GM06990 (cell line): ENCODE measurements at regions not wholly inside any gene's neighbourhood (a gene's known extent, or its start where the extent isn't known, plus 50 kb on each side); places are given as distances from the start of the nearest gene placed in this dataset.

Source experiments
- DNase-seq: peaks from one replicate; pipeline ENCODE4 v3.0.0-alpha.2; 2011; ENCODE audit not compliant: insufficient read length; ENCODE audit errors: extremely low read depth
- H3K27me3 ChIP-seq: replicated peaks from 2 replicates; pipeline ENCODE4 v1.6.0; 2011; ENCODE audit warnings: low read length; ENCODE audit not compliant: control insufficient read depth, insufficient read depth
- H3K36me3 ChIP-seq: 2 replicates; pipeline ENCODE4 v1.5.1; 2011; ENCODE audit warnings: low read length; ENCODE audit not compliant: control insufficient read depth, insufficient read depth
- H3K4me3 ChIP-seq: replicated peaks from 2 replicates; pipeline ENCODE4 v1.5.1; 2011; ENCODE audit warnings: low read depth, mild to moderate bottlenecking, control low read depth, low read length
- CTCF ChIP-seq: IDR thresholded peaks from 2 replicates; pipeline ENCODE4 v1.5.1; 2011; ENCODE audit warnings: low read length, control low read depth, mild to moderate bottlenecking, inconsistent platforms; ENCODE audit not compliant: insufficient read depth, poor library complexity, severe bottlenecking

GRCh38 chr13:84366506-84366905, 484.2 kb upstream of the SLITRK1 start:
- TF ChIP-seq CTCF = no peak
- H3K36me3 ChIP-seq = no peaks in the 10 kb centered on the region
- H3K27me3 ChIP-seq = no peaks in the 10 kb centered on the region
- H3K4me3 ChIP-seq = no peak overlapping the region
- DNase-seq = no peak

- Histone ChIP-seq H3K4me3 (no peak overlapping the region), H3K36me3 (no peaks in the 10 kb centered on the region), H3K27me3 (no peaks in the 10 kb centered on the region)
- DNase-seq = no peak
- no peak for TF ChIP-seq CTCF
Observed at GRCh38 chr13:84362777-84363176, 480.5 kb upstream of the SLITRK1 start.

DNA sequence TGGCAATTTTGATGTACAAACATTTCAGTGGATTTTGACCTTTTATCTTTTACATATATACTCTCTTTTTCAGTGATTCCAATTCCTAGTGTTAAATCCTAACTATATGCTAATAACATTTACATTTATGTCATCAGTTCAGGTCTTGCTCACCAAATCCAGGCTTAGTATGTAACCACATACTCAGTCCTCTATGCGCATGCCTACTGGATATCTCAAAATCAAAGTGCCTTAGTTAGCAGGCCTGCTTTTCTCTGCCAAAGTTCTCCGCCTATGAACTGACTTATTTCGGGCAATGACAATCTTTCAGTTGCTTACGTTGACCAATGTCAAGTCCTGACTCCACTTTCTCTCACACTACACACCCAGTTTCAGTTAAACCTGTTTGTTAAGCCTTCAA, 478.5 kb upstream of the SLITRK1 start:
- Histone ChIP-seq H3K27me3 (no peaks in the 10 kb centered on the region), H3K4me3 (no peak overlapping the region), H3K36me3 (no peaks in the 10 kb centered on the region)
- no peak for TF ChIP-seq CTCF
- no peak for DNase-seq

DNA sequence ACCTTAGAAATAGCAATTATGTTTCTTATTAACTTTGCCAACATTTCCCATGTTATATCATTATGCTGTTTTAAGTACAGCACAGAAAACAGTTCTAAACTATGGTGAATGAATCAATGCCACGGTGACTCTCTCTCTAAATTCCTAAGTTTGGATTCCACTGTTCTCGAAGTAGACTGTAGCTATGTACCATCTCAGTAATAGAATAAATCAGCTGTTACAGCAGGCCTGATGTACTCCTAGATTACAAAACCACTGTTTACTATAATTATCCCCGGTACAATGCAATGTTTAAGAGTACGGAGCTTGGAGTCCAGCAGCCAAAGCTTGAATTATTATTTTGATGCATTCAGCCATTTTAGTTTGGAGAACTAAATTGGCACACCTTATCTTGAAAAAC, 476.3 kb upstream of the SLITRK1 start:
- Histone ChIP-seq H3K27me3 (no peaks in the 10 kb centered on the region), H3K4me3 (no peak overlapping the region), H3K36me3 (no peaks in the 10 kb centered on the region)
- no peak for TF ChIP-seq CTCF
- DNase-seq = no peak

- no peak for DNase-seq
- H3K36me3 ChIP-seq = no peaks in the 10 kb centered on the region
- H3K27me3 ChIP-seq = no peaks in the 10 kb centered on the region
- TF ChIP-seq CTCF = no peak
- H3K4me3 ChIP-seq = no peak overlapping the region
Observed at GRCh38 chr13:84352946-84353345, 470.7 kb upstream of the SLITRK1 start.

DNA sequence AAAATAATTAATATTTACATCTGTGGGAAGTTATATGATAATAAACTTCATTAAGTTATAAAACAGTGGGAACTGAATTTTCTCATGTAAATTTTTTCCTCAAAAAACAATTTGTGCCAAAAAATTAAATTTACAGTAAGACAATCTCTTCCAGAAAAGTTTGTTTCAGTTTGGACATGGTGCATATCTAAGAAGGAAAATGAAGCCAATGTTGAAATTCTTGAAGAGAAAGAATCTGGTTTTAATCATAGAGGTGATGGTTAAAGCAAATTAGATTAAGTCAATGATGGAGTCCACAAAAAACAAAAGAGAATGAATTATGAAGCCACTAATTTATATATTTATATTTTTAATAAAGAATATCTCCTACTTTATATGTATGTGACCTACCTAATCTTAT, 457.2 kb upstream of the SLITRK1 start:
- no peak for TF ChIP-seq CTCF
- no peak overlapping the region for H3K4me3 ChIP-seq
- H3K36me3 ChIP-seq = no peaks in the 10 kb centered on the region
- H3K27me3 ChIP-seq = no peaks in the 10 kb centered on the region
- no peak for DNase-seq
